B cell (primary cell): ENCODE measurements at regions not wholly inside any gene's neighbourhood (a gene's known extent, or its start where the extent isn't known, plus 50 kb on each side); places are given as distances from the start of the nearest gene placed in this dataset.

Experiments
- ATAC-seq: fragments of 200-7000 bp; cut with Tn5 transposase; one replicate; pipeline ENCODE4 v1.10.0; 2021; ENCODE audit warnings: low read depth, mild to moderate bottlenecking, moderate number of reproducible peaks, moderate library complexity
- CTCF ChIA-PET: fragments of 350-600 bp; sonication (Branson Sonifier 250); formaldehyde crosslinking; loops from one replicate; lab custom pipeline; 2021; ENCODE audit warnings: antibody characterized with exemption, inconsistent platforms; lab: Charles Lee
- POLR2A ChIA-PET: fragments of 350-600 bp; sonication (Branson Sonifier 250); formaldehyde crosslinking; loops from one replicate; lab custom pipeline; 2021; ENCODE audit warnings: antibody characterized with exemption; lab: Charles Lee
- DNase-seq: peaks from one replicate; pipeline ENCODE4 v3.0.0; 2013
- H2AFZ ChIP-seq: 2 replicates; pipeline ENCODE4 v1.6.1; 2012; ENCODE audit warnings: mild to moderate bottlenecking, low read depth, low read length; ENCODE audit not compliant: insufficient read depth, poor library complexity, severe bottlenecking
- H3K27ac ChIP-seq, 2 donors: 1 replicate in 1 of 2; 2 replicates in 1 of 2; pipeline ENCODE4 v1.5.1; 2012 to 2013; ENCODE audit warnings: low read length in 2 of 2, mild to moderate bottlenecking in 2 of 2, moderate library complexity in 1 of 2
- H3K27me3 ChIP-seq, 4 experiments: fragments of 200-600 bp in 1 of 4; sonication (generic) in 1 of 4; replicated peaks in 1 of 4; 1 replicate in 2 of 4; 2 replicates in 2 of 4; pipeline versions ENCODE4 v1.6.1 to v1.7.0; 2013 to 2016; ENCODE audit warnings: low read length in 3 of 4, mild to moderate bottlenecking in 2 of 4, mixed read lengths in 1 of 4, moderate library complexity in 1 of 4; ENCODE audit not compliant: insufficient read depth in 4 of 4, control insufficient read depth in 3 of 4; ENCODE audit errors: control extremely low read depth in 1 of 4
- H3K36me3 ChIP-seq, 2 experiments: replicated peaks in 1 of 2; 1 replicate in 1 of 2; 2 replicates in 1 of 2; pipeline versions ENCODE4 v1.6.1 to v1.7.1; 2013; ENCODE audit warnings: low read length in 1 of 2; ENCODE audit not compliant: insufficient read depth in 2 of 2, control insufficient read depth in 1 of 2; ENCODE audit errors: control extremely low read depth in 1 of 2, extremely low read depth in 1 of 2
- H3K4me1 ChIP-seq, 2 donors: fragments of 200-600 bp in 1 of 2; sonication (generic) in 1 of 2; 1 replicate in 1 of 2; 2 replicates in 1 of 2; pipeline versions ENCODE4 v1.5.1 to v1.6.1; 2013 to 2017; ENCODE audit warnings: low read length in 2 of 2; ENCODE audit not compliant: control insufficient read depth in 2 of 2, insufficient read depth in 2 of 2
- H3K4me2 ChIP-seq: replicated peaks from 2 replicates; pipeline ENCODE3; 2012; ENCODE audit warnings: mild to moderate bottlenecking, low read depth, low read length; ENCODE audit not compliant: poor library complexity, severe bottlenecking
- H3K4me3 ChIP-seq, 5 experiments: fragments of 200-600 bp in 1 of 5; sonication (generic) in 1 of 5; 1 replicate in 3 of 5; 2 replicates in 2 of 5; pipeline versions ENCODE4 v1.5.1 to v1.7.0; 2011 to 2016; ENCODE audit warnings: low read length in 4 of 5, mild to moderate bottlenecking in 4 of 5, low read depth in 2 of 5, control low read depth in 1 of 5, moderate library complexity in 1 of 5; ENCODE audit not compliant: insufficient read depth in 1 of 5; ENCODE audit errors: control extremely low read depth in 1 of 5, extremely low read depth in 1 of 5
- H3K79me2 ChIP-seq: fragments of 200-600 bp; sonication (generic); one replicate; pipeline ENCODE4 v1.6.0; 2016; ENCODE audit warnings: low read length; ENCODE audit not compliant: control insufficient read depth, insufficient read depth
- H3K9ac ChIP-seq: fragments of 200-600 bp; sonication (generic); 2 replicates; pipeline ENCODE4 v1.6.1; 2017; ENCODE audit warnings: mild to moderate bottlenecking, low read length, moderate library complexity
- H3K9me3 ChIP-seq, 3 donors: one replicate each; pipeline versions ENCODE4 v1.6.1 to v1.7.1; 2013; ENCODE audit warnings: low read length in 2 of 3; ENCODE audit not compliant: control insufficient read depth in 2 of 3, insufficient read depth in 1 of 3; ENCODE audit errors: control extremely low read depth in 1 of 3
- H4K20me1 ChIP-seq: 2 replicates; pipeline ENCODE4 v1.6.0; 2012; ENCODE audit warnings: mild to moderate bottlenecking, low read length; ENCODE audit not compliant: insufficient read depth, control insufficient read depth, poor library complexity, severe bottlenecking
- H3K27ac Mint-ChIP-seq: one replicate; pipeline ENCODE4 v1.8.0; 2021; ENCODE audit warnings: mixed read lengths
- H3K27me3 Mint-ChIP-seq: one replicate; pipeline ENCODE4 v1.8.0; 2021; ENCODE audit warnings: mixed read lengths
- H3K4me1 Mint-ChIP-seq: one replicate; pipeline ENCODE4 v1.8.0; 2021; ENCODE audit warnings: mixed read lengths
- H3K4me3 Mint-ChIP-seq: one replicate; pipeline ENCODE4 v1.8.0; 2021; ENCODE audit warnings: mixed read lengths
- H3K9me3 Mint-ChIP-seq: one replicate; pipeline ENCODE4 v1.8.0; 2022; ENCODE audit warnings: mixed read lengths; ENCODE audit not compliant: insufficient read depth
- EZH2 ChIP-seq: IDR thresholded peaks from 2 replicates; pipeline ENCODE4 v1.6.1; 2012; ENCODE audit warnings: borderline replicate concordance, low read depth, mild to moderate bottlenecking, moderate library complexity, low read length; ENCODE audit not compliant: insufficient read depth, poor library complexity, severe bottlenecking
- WGBS: methylation state at CpG from one replicate; pipeline ENCODE4 v1.1.5; 2013; ENCODE audit warnings: missing lambda C conversion rate; ENCODE audit not compliant: insufficient coverage; 5-methylcytosine and 5-hydroxymethylcytosine counted together
- intact Hi-C: fragments of 100-400 bp; cut with micrococcal nuclease; formaldehyde crosslinking; loops from one replicate; pipeline ENCODE4 v1.10.0; 2022
- TF ChIP-seq, protein P1 (sequence below): fragments of 200-600 bp; IDR thresholded peaks from one replicate; pipeline ENCODE4 v1.8.0; 2022; ENCODE audit warnings: antibody characterized with exemption, mild to moderate bottlenecking

DNA sequence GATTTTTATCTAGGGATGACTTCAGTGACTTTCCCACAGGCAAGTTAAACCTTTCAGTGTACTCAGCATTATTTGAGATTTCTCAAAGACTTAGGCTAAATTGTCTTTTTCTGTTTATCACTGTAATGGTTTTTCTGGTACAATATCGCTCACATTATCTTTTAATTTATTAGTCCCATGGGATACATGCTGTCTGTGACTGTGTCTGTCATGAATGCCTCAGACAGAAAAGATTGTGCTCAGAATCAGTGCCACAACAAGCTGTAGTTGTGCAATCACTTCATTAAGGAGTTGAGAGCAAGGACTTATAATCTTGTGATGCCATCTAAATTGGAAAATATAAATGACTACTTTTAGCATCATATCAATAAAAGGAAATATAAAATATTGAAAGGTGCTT lies 2374.2 kb upstream of the RAG2 start:
- ChIA-PET POLR2A (no interaction called here), CTCF (no interaction called here)
- no peak overlapping the region for H3K4me2 ChIP-seq
- H2AFZ ChIP-seq, result no peak overlapping the region
- H3K27ac Mint-ChIP-seq, result no peak overlapping the region
- H3K27ac ChIP-seq, result no peak overlapping the region
- peaks cover 0 to 9% (median 0%) of the 10 kb centered on the region in 3 donors for H3K9me3 ChIP-seq
- H3K27me3 ChIP-seq, result no peaks in the 10 kb centered on the region
- H3K4me1 ChIP-seq, result no peaks in the 10 kb centered on the region
- H3K36me3 ChIP-seq, result no peaks in the 10 kb centered on the region
- H3K9ac ChIP-seq, result no peak overlapping the region
- H3K4me3 Mint-ChIP-seq, result no peak overlapping the region
- no peak for ATAC-seq
- intact Hi-C loops, result no loop called here
- no peak overlapping the region for H3K4me3 ChIP-seq
- no peaks in the 10 kb centered on the region for H3K27me3 Mint-ChIP-seq
- WGBS, result no CpG with 5 or more reads among the region's 1 CpG
- TF ChIP-seq EZH2, result no peak
- TF ChIP-seq, protein P1, sequence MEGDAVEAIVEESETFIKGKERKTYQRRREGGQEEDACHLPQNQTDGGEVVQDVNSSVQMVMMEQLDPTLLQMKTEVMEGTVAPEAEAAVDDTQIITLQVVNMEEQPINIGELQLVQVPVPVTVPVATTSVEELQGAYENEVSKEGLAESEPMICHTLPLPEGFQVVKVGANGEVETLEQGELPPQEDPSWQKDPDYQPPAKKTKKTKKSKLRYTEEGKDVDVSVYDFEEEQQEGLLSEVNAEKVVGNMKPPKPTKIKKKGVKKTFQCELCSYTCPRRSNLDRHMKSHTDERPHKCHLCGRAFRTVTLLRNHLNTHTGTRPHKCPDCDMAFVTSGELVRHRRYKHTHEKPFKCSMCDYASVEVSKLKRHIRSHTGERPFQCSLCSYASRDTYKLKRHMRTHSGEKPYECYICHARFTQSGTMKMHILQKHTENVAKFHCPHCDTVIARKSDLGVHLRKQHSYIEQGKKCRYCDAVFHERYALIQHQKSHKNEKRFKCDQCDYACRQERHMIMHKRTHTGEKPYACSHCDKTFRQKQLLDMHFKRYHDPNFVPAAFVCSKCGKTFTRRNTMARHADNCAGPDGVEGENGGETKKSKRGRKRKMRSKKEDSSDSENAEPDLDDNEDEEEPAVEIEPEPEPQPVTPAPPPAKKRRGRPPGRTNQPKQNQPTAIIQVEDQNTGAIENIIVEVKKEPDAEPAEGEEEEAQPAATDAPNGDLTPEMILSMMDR, result no peak
- no peaks in the 10 kb centered on the region for H3K79me2 ChIP-seq
- DNase-seq, result no peak
- H4K20me1 ChIP-seq, result no peaks in the 10 kb centered on the region
- H3K4me1 Mint-ChIP-seq, result no peaks in the 10 kb centered on the region
- H3K9me3 Mint-ChIP-seq, result no peaks in the 10 kb centered on the region

DNA sequence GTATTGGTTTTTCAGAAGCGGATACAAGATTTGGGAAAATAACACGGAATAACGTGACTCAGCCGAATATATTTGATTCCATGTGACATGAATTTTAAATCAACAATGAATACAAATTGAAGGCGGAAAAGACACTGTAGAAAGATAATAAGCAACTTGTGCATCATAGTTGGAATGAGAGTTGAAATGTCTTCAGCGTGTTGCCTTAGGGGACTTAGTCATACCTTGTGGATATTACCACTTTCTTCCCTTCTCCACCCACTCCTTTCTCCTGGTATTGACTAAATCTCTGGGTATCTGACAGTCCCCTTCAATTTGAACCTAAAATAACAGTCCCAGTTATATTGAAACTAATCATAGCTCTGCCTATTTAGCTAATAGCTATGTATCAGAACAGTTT lies 2373.1 kb upstream of the RAG2 start:
- H3K4me2 ChIP-seq, result no peak overlapping the region
- no peak overlapping the region for H3K4me3 ChIP-seq

More for the DNA sequence above, 2373.1 kb upstream of the RAG2 start:
- Mint-ChIP-seq H3K27ac (no peak overlapping the region), H3K9me3 (no peaks in the 10 kb centered on the region), H3K4me1 (no peaks in the 10 kb centered on the region), H3K27me3 (no peaks in the 10 kb centered on the region), H3K4me3 (no peak overlapping the region)
- Histone ChIP-seq H3K36me3 (no peaks in the 10 kb centered on the region), H3K27me3 (no peaks in the 10 kb centered on the region), H3K27ac (no peak overlapping the region), H3K79me2 (no peaks in the 10 kb centered on the region), H3K9me3 (peaks cover 0 to 9% (median 0%) of the 10 kb centered on the region in 3 donors), H3K9ac (no peak overlapping the region), H4K20me1 (no peaks in the 10 kb centered on the region), H2AFZ (no peak overlapping the region), H3K4me1 (no peaks in the 10 kb centered on the region)
- no peak for DNase-seq
- WGBS, result no CpG with 5 or more reads among the region's 6 CpGs
- intact Hi-C loops, result no loop called here
- POLR2A ChIA-PET, result no interaction called here
- CTCF ChIA-PET, result no interaction called here
- no peak for ATAC-seq
- TF ChIP-seq, protein P1, result no peak
- TF ChIP-seq EZH2, result no peak
